Adipocyte (in vitro differentiated cells): ENCODE measurements at regions not wholly inside any gene's neighbourhood (a gene's known extent, or its start where the extent isn't known, plus 50 kb on each side); places are given as distances from the start of the nearest gene placed in this dataset.

Experiments
- DNase-seq: peaks from one replicate; pipeline ENCODE4 v3.0.0-alpha.2; 2015; ENCODE audit warnings: low read depth
- H3K27me3 ChIP-seq: replicated peaks from 2 replicates; pipeline ENCODE4 v1.7.0; 2013; ENCODE audit warnings: mild to moderate bottlenecking, low read length, moderate library complexity; ENCODE audit not compliant: control insufficient read depth, insufficient read depth
- H3K36me3 ChIP-seq: 2 replicates; pipeline ENCODE4 v1.7.0; 2013; ENCODE audit warnings: low read length, mild to moderate bottlenecking, moderate library complexity; ENCODE audit not compliant: control insufficient read depth, insufficient read depth, severe bottlenecking
- H3K4me1 ChIP-seq: 2 replicates; pipeline ENCODE4 v1.7.0; 2013; ENCODE audit warnings: mild to moderate bottlenecking, low read length, moderate library complexity; ENCODE audit not compliant: control insufficient read depth, insufficient read depth
- H3K4me3 ChIP-seq: 2 replicates; pipeline ENCODE4 v1.7.0; 2013; ENCODE audit warnings: mild to moderate bottlenecking, low read length, moderate library complexity
- H3K9ac ChIP-seq: 2 replicates; pipeline ENCODE4 v1.7.0; 2013; ENCODE audit warnings: mild to moderate bottlenecking, low read length, moderate library complexity
- H3K9me3 ChIP-seq: 2 replicates; pipeline ENCODE4 v1.7.0; 2013; ENCODE audit warnings: mild to moderate bottlenecking, low read length, moderate library complexity; ENCODE audit not compliant: control insufficient read depth

- H3K27me3 ChIP-seq, result no peaks in the 10 kb centered on the region
- H3K4me1 ChIP-seq, result peaks cover 14% of the 10 kb centered on the region
- H3K9me3 ChIP-seq, result peaks cover 5% of the 10 kb centered on the region
- H3K4me3 ChIP-seq, result no peak overlapping the region
- no peak for DNase-seq
- H3K36me3 ChIP-seq, result no peaks in the 10 kb centered on the region
- H3K9ac ChIP-seq, result no peak overlapping the region
These were observed 647.5 kb upstream of the SETBP1 start for GRCh38 chr18:44033144-44033701.

- H3K27me3 ChIP-seq, result no peaks in the 10 kb centered on the region
- no peaks in the 10 kb centered on the region for H3K9me3 ChIP-seq
- H3K4me1 ChIP-seq, result peaks cover 14% of the 10 kb centered on the region
- peak overlapping the region; percentile 5 for H3K4me3 ChIP-seq
- no peaks in the 10 kb centered on the region for H3K36me3 ChIP-seq
- no peak overlapping the region for H3K9ac ChIP-seq
- DNase-seq, result peak; percentile 78
These were observed 645.1 kb upstream of the SETBP1 start for GRCh38 chr18:44035554-44035953.

- no peak for DNase-seq
- Histone ChIP-seq H3K4me1 (peaks cover 14% of the 10 kb centered on the region), H3K36me3 (no peaks in the 10 kb centered on the region), H3K27me3 (no peaks in the 10 kb centered on the region), H3K4me3 (no peak overlapping the region), H3K9me3 (no peaks in the 10 kb centered on the region), H3K9ac (no peak overlapping the region)
These were observed 644.2 kb upstream of the SETBP1 start for GRCh38 chr18:44036501-44036900.

GRCh38 chr18:44039216-44039615 is 641.5 kb upstream of the SETBP1 start:
- no peaks in the 10 kb centered on the region for H3K9me3 ChIP-seq
- DNase-seq, result peak; percentile 8
- no peaks in the 10 kb centered on the region for H3K36me3 ChIP-seq
- H3K9ac ChIP-seq, result no peak overlapping the region
- H3K4me1 ChIP-seq, result peaks cover 14% of the 10 kb centered on the region
- H3K27me3 ChIP-seq, result no peaks in the 10 kb centered on the region
- H3K4me3 ChIP-seq, result no peak overlapping the region

GRCh38 chr18:44039826-44040225 is 640.9 kb upstream of the SETBP1 start:
- no peaks in the 10 kb centered on the region for H3K27me3 ChIP-seq
- no peak overlapping the region for H3K4me3 ChIP-seq
- H3K4me1 ChIP-seq, result peaks cover 14% of the 10 kb centered on the region
- no peaks in the 10 kb centered on the region for H3K36me3 ChIP-seq
- H3K9me3 ChIP-seq, result no peaks in the 10 kb centered on the region
- H3K9ac ChIP-seq, result no peak overlapping the region
- peak; percentile 5 for DNase-seq

GRCh38 chr18:44041553-44041952 is 639.1 kb upstream of the SETBP1 start:
- H3K27me3 ChIP-seq, result no peaks in the 10 kb centered on the region
- H3K4me3 ChIP-seq, result no peak overlapping the region
- no peaks in the 10 kb centered on the region for H3K9me3 ChIP-seq
- no peak overlapping the region for H3K9ac ChIP-seq
- H3K4me1 ChIP-seq, result peaks cover 3% of the 10 kb centered on the region
- no peak for DNase-seq
- no peaks in the 10 kb centered on the region for H3K36me3 ChIP-seq

- H3K9ac ChIP-seq, result no peak overlapping the region
These were observed 638.7 kb upstream of the SETBP1 start for GRCh38 chr18:44041961-44042360.

GRCh38 chr18:44046376-44046975 is 634.2 kb upstream of the SETBP1 start:
- H3K36me3 ChIP-seq, result no peaks in the 10 kb centered on the region
- no peak overlapping the region for H3K4me3 ChIP-seq
- no peaks in the 10 kb centered on the region for H3K27me3 ChIP-seq
- no peaks in the 10 kb centered on the region for H3K9me3 ChIP-seq
- DNase-seq, result no peak
- H3K4me1 ChIP-seq, result no peaks in the 10 kb centered on the region
- H3K9ac ChIP-seq, result no peak overlapping the region

More at GRCh38 chr18:44041961-44042360, 638.7 kb upstream of the SETBP1 start:
- Histone ChIP-seq H3K27me3 (no peaks in the 10 kb centered on the region), H3K4me1 (peaks cover 3% of the 10 kb centered on the region), H3K4me3 (no peak overlapping the region), H3K9me3 (no peaks in the 10 kb centered on the region), H3K36me3 (no peaks in the 10 kb centered on the region)
- no peak for DNase-seq

- H3K9ac ChIP-seq, result no peak overlapping the region
- no peak for DNase-seq
- no peak overlapping the region for H3K4me3 ChIP-seq
- H3K27me3 ChIP-seq, result no peaks in the 10 kb centered on the region
- no peaks in the 10 kb centered on the region for H3K4me1 ChIP-seq
- H3K9me3 ChIP-seq, result no peaks in the 10 kb centered on the region
- H3K36me3 ChIP-seq, result no peaks in the 10 kb centered on the region
These were observed 633.1 kb upstream of the SETBP1 start for GRCh38 chr18:44047585-44047984.

GRCh38 chr18:44048435-44048834 is 632.3 kb upstream of the SETBP1 start:
- Histone ChIP-seq H3K4me1 (no peaks in the 10 kb centered on the region), H3K9me3 (no peaks in the 10 kb centered on the region), H3K9ac (no peak overlapping the region), H3K4me3 (no peak overlapping the region), H3K27me3 (no peaks in the 10 kb centered on the region), H3K36me3 (no peaks in the 10 kb centered on the region)
- peak; percentile 8 for DNase-seq

- DNase-seq, result no peak
- Histone ChIP-seq H3K4me3 (no peak overlapping the region), H3K27me3 (no peaks in the 10 kb centered on the region)
These were observed 631.8 kb upstream of the SETBP1 start for GRCh38 chr18:44048846-44049245.

GRCh38 chr18:44051026-44051425 is 629.7 kb upstream of the SETBP1 start:
- no peak overlapping the region for H3K9ac ChIP-seq
- H3K4me3 ChIP-seq, result no peak overlapping the region
- peak; percentile 11 for DNase-seq

More at GRCh38 chr18:44048846-44049245, 631.8 kb upstream of the SETBP1 start:
- no peaks in the 10 kb centered on the region for H3K9me3 ChIP-seq
- no peak overlapping the region for H3K9ac ChIP-seq
- H3K36me3 ChIP-seq, result no peaks in the 10 kb centered on the region
- no peaks in the 10 kb centered on the region for H3K4me1 ChIP-seq

More at GRCh38 chr18:44051026-44051425, 629.7 kb upstream of the SETBP1 start:
- no peaks in the 10 kb centered on the region for H3K9me3 ChIP-seq
- peaks cover 4% of the 10 kb centered on the region for H3K4me1 ChIP-seq
- no peaks in the 10 kb centered on the region for H3K27me3 ChIP-seq
- H3K36me3 ChIP-seq, result no peaks in the 10 kb centered on the region
